SK-N-SH treated with all-trans-retinoic acid at 6 μM for 48 hours (cell line): ENCODE measurements at regions not wholly inside any gene's neighbourhood (a gene's known extent, or its start where the extent isn't known, plus 50 kb on each side); places are given as distances from the start of the nearest gene placed in this dataset.

Source experiments
- ARNTL ChIP-seq: fragments of 450-650 bp; formaldehyde crosslinking; IDR thresholded peaks from 2 replicates; pipeline ENCODE4 v1.5.0; 2020; ENCODE audit warnings: low read depth, mild to moderate bottlenecking, moderate library complexity, borderline replicate concordance
- CREB5 ChIP-seq: fragments of 250-450 bp; sonication (Bioruptor Pico); IDR thresholded peaks from 2 replicates; pipeline ENCODE4 v1.5.1; 2020; ENCODE audit warnings: low read depth, mild to moderate bottlenecking, moderate library complexity
- CSDC2 ChIP-seq: fragments of 250-450 bp; sonication (Bioruptor Pico); IDR thresholded peaks from 2 replicates; pipeline ENCODE4 v1.5.0; 2020; ENCODE audit warnings: mild to moderate bottlenecking, moderate library complexity
- CSRNP3 ChIP-seq: fragments of 250-450 bp; sonication (Bioruptor Pico); IDR thresholded peaks from 2 replicates; pipeline ENCODE4 v1.5.1; 2021; ENCODE audit warnings: mild to moderate bottlenecking, moderate library complexity
- ESRRG ChIP-seq: fragments of 250-450 bp; sonication (Bioruptor Pico); IDR thresholded peaks from 2 replicates; pipeline ENCODE4 v1.6.1; 2021; ENCODE audit warnings: mild to moderate bottlenecking
- OSR1 ChIP-seq: fragments of 250-450 bp; sonication (Bioruptor Pico); IDR thresholded peaks from 2 replicates; pipeline ENCODE4 v1.8.0; 2022; ENCODE audit warnings: moderate library complexity, mild to moderate bottlenecking, inconsistent platforms
- PATZ1 ChIP-seq: fragments of 250-450 bp; sonication (Bioruptor Pico); IDR thresholded peaks from 2 replicates; pipeline ENCODE4 v1.8.0; 2020; ENCODE audit warnings: mild to moderate bottlenecking, moderate library complexity, borderline replicate concordance
- POU6F1 ChIP-seq: fragments of 250-450 bp; sonication (Bioruptor Pico); IDR thresholded peaks from 2 replicates; pipeline ENCODE4 v1.8.0; 2021; ENCODE audit warnings: low read depth, mild to moderate bottlenecking, moderate library complexity, borderline replicate concordance
- RARB ChIP-seq: fragments of 250-450 bp; sonication (Bioruptor Pico); IDR thresholded peaks from 2 replicates; pipeline ENCODE4 v1.8.0; 2021; ENCODE audit warnings: mild to moderate bottlenecking, moderate library complexity
- SNAI2 ChIP-seq: fragments of 250-450 bp; sonication (Bioruptor Pico); IDR thresholded peaks from 2 replicates; pipeline ENCODE4 v1.5.0; 2020; ENCODE audit warnings: mild to moderate bottlenecking, moderate library complexity
- TCF4 ChIP-seq: fragments of 250-450 bp; sonication (Bioruptor Pico); IDR thresholded peaks from 2 replicates; pipeline ENCODE4 v1.8.0; 2021; ENCODE audit warnings: mild to moderate bottlenecking, moderate library complexity, borderline replicate concordance
- TOX ChIP-seq: fragments of 250-450 bp; sonication (Bioruptor Pico); IDR thresholded peaks from 2 replicates; pipeline ENCODE4 v1.8.0; 2021; ENCODE audit warnings: mild to moderate bottlenecking, moderate library complexity, borderline replicate concordance
- ZFP3 ChIP-seq: fragments of 250-450 bp; sonication (Bioruptor Pico); IDR thresholded peaks from 2 replicates; pipeline ENCODE4 v1.5.0; 2020; ENCODE audit warnings: mild to moderate bottlenecking, moderate library complexity
- ZFP30 ChIP-seq: fragments of 450-650 bp; formaldehyde crosslinking; IDR thresholded peaks from 2 replicates; pipeline ENCODE4 v1.5.0; 2022; ENCODE audit warnings: mild to moderate bottlenecking, moderate library complexity

GRCh38 chr2:215511454-215512346 is 75.8 kb upstream of the FN1 start:
- TF ChIP-seq ARNTL (CRISPR knock-in tag), result no peak
- no peak for TF ChIP-seq RARB (CRISPR knock-in tag)
- no peak for TF ChIP-seq PATZ1 (CRISPR knock-in tag)
- no peak for TF ChIP-seq TCF4 (CRISPR knock-in tag)
- no peak for TF ChIP-seq ZFP3 (CRISPR knock-in tag)
- no peak for TF ChIP-seq TOX (CRISPR knock-in tag)
- TF ChIP-seq CSDC2 (CRISPR knock-in tag), result no peak
- TF ChIP-seq CSRNP3 (CRISPR knock-in tag), result no peak
- no peak for TF ChIP-seq ESRRG (CRISPR knock-in tag)
- no peak for TF ChIP-seq SNAI2 (CRISPR knock-in tag)
- TF ChIP-seq ZFP30, result no peak
- no peak for TF ChIP-seq POU6F1 (CRISPR knock-in tag)
- no peak for TF ChIP-seq CREB5 (CRISPR knock-in tag)
- no peak for TF ChIP-seq OSR1
